GM13977 (cell line): ENCODE measurements at regions not wholly inside any gene's neighbourhood (a gene's known extent, or its start where the extent isn't known, plus 50 kb on each side); places are given as distances from the start of the nearest gene placed in this dataset.

Source experiments
- DNase-seq: peaks from one replicate; pipeline ENCODE4 v3.0.0; 2012; ENCODE audit warnings: low spot score
- CTCF ChIP-seq: IDR thresholded peaks from 2 replicates; pipeline ENCODE4 v1.5.1; 2012; ENCODE audit warnings: mild to moderate bottlenecking, control low read depth; ENCODE audit not compliant: insufficient read depth; ENCODE audit errors: extremely low read depth, missing control alignments
- in situ Hi-C: fragments of 300-500 bp; cut with MboI; formaldehyde crosslinking; loops from one replicate; pipeline ENCODE4 v1.12.0; 2022; ENCODE audit warnings: low sequenced_read_pairs, low pct_unique_long_range_greater_than_20kb, mixed read lengths, inconsistent platforms; ENCODE audit not compliant: unreplicated experiment

GRCh38 chr21:29238967-29239290 is 59.8 kb upstream of the BACH1 start:
- DNase-seq: no peak
- TF ChIP-seq CTCF: no peak
- in situ Hi-C loops: loop anchor here (10.0 kb wide), 1 partner anchor 56 kb away; the partner anchor contains the start of gene BACH1

DNA sequence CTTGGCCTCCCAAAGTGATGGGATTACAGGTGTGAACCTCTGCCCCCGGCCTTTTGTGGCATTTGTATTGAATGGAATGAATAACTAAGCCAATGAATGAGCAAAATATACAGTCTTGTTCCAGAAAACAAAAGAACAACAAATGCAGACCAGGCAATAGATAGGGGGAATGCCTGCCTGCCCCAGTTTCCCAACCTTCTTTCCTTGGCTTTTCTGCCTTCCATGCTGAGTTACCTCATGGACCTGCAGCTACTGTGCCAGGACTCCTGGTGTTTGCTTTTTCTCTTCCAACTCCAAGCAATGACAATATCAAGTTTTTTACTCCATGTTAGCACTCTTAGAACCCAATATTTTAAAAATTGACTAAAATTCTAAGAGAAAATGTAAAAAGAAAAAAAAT is 58.6 kb upstream of the BACH1 start:
- no peak for DNase-seq
- no peak for TF ChIP-seq CTCF
- in situ Hi-C loops: no loop called here

DNA sequence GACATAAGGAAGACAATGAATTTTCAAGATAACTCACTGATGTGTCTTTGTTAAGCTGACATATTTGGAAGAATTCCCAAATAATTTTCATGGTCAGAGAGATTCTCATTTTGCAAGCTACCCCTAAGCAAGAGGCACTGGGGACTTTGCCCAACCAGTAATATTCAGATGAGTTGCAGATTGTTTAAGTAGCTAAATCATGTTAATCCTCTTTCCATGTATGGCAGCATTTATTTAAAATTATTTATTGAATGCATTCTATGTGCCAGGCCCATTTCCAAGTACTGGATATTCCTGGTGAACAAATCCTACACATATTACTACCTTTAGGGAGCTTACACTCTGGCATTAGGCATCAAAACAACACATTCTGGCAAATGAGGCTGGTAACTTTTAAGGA is 56.5 kb upstream of the BACH1 start:
- in situ Hi-C loops: no loop called here
- no peak for DNase-seq
- no peak for TF ChIP-seq CTCF

- in situ Hi-C loops: no loop called here
- no peak for TF ChIP-seq CTCF
- no peak for DNase-seq
Measured at GRCh38 chr21:29243188-29243587, 55.5 kb upstream of the BACH1 start.

DNA sequence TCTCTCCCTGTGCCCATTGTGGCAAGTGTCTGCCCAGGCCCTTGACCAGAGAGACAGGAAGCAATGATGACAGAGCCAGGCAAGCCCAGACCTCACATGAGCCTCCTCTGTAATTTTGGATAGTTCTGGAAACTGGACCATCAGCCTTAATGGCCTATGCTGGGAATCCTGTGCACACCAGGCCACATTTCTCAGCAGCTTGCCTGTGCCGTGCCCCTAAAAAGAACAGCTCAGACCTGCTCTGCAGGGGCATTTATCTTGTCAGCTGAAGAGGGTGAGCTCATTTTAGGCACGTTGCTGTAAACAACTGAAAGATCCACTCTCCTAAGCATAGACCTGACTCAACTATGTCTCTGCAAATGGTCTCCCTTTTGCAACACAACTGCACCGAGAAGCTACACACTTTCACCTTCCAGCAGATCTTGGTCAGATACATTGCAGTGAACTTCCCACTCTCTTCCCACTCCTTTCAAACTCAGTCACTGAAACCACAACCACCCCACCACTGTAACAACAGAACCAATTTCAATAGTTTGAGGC is 53.5 kb upstream of the BACH1 start:
- in situ Hi-C loops: no loop called here
- no peak for TF ChIP-seq CTCF
- peak; percentile 32 for DNase-seq

GRCh38 chr21:29245863-29246262 is 52.9 kb upstream of the BACH1 start:
- TF ChIP-seq CTCF: no peak
- in situ Hi-C loops: no loop called here
- no peak for DNase-seq

DNA sequence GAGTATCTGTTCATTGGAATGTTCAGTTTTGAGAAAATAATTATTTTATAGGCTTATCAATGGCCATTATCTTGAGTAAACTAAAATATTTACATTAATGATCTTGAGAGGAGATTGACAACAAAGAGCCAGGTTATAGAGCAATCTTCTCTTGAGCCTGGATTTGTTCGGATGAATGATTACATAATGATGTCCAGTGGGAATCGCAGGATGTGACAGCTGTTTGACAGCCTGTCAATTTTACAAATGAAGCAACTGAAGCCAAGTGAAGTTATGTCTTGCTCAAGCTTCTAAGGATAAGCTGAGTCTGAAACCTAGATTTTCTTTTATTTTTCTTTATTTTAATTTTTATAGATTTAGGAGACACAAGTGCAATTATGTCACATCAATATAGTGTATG is 52.1 kb upstream of the BACH1 start:
- DNase-seq: no peak
- in situ Hi-C loops: no loop called here
- TF ChIP-seq CTCF: no peak
